ENCODE measurements at regions not wholly inside any gene's neighbourhood (a gene's known extent, or its start where the extent isn't known, plus 50 kb on each side); places are given as distances from the start of the nearest gene placed in this dataset.

DNA sequence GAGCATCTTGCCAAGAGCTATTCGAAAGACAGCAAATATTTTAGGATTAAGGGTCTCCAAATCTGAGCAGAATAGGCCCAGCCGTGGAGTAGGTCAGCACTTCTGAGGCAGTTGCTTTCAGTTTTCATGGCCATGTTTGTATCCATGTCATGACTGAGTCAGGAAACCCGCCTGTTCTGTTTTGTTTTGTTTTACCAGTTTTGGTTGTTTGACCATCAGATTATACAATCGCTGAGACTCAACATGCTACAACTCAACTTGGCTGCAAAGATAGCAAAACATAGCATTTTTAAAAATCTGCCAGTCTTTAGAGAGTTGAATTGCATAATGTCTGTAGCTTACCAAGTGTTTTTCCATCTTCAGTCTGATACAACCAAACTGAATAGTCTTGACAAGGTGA lies 185.1 kb upstream of the ZNF462 start:
- H3K4me2 ChIP-seq (ENCODE audit: insufficient read depth, low read length): no peak overlapping the region
- BruUV-seq (replicated peaks): no TSS peak
- no peaks in the 10 kb centered on the region for H3K4me1 ChIP-seq (ENCODE audit: control insufficient read depth, extremely low read depth, insufficient read depth, low read length)
- POLR2A ChIA-PET: no interaction called here
- H4K20me1 ChIP-seq (replicated peaks; ENCODE audit: control insufficient read depth, extremely low read depth, insufficient read depth, low read length): no peaks in the 10 kb centered on the region
- no peaks in the 10 kb centered on the region for H3K36me3 ChIP-seq (ENCODE audit: control insufficient read depth in 2 of 2, extremely low read depth in 1 of 2, insufficient read depth in 2 of 2, low read length in 2 of 2)
- H3K4me3 ChIP-seq (replicated peaks in 1 of 3; ENCODE audit: insufficient read depth in 1 of 3, low read depth in 1 of 3, low read length in 3 of 3): no peak overlapping the region
- H3K9me3 ChIP-seq (replicated peaks; ENCODE audit: control insufficient read depth, insufficient read depth, low read length): no peaks in the 10 kb centered on the region
- CTCF ChIA-PET: no interaction called here
- H3K9me1 ChIP-seq (replicated peaks; ENCODE audit: control insufficient read depth, extremely low read depth, insufficient read depth, low read length): no peaks in the 10 kb centered on the region
- FAIRE-seq: no peak
- H3K27ac ChIP-seq (ENCODE audit: insufficient read depth, low read depth, low read length): no peak overlapping the region
- H2AFZ ChIP-seq (ENCODE audit: low read depth, low read length): no peak overlapping the region
- no peak for DNase-seq (ENCODE audit: low read depth, low spot score)
- no peaks in the 10 kb centered on the region for H3K27me3 ChIP-seq (ENCODE audit: control insufficient read depth in 2 of 2, insufficient read depth in 2 of 2, low read length in 2 of 2)
- intact Hi-C loops (cut with micrococcal nuclease) (no loop called here), dilution Hi-C loops (cut with MboI; ENCODE audit: extremely low pct_ligation_motif_present, low sequenced_read_pairs) (no loop called here)
- no peak for TF ChIP-seq GATA2 (IDR thresholded peaks at IDR 0.05; ENCODE audit: insufficient read depth, insufficient read length, low read depth, low read length)
- TF ChIP-seq MYC (IDR thresholded peaks at IDR 0.05; ENCODE audit: low read depth, low read length): no peak
- H3K79me2 ChIP-seq (ENCODE audit: control insufficient read depth, insufficient read depth, low read length): no peaks in the 10 kb centered on the region
- H3K9ac ChIP-seq (replicated peaks; ENCODE audit: extremely low read depth, insufficient read depth, low read length): no peak overlapping the region

DNA sequence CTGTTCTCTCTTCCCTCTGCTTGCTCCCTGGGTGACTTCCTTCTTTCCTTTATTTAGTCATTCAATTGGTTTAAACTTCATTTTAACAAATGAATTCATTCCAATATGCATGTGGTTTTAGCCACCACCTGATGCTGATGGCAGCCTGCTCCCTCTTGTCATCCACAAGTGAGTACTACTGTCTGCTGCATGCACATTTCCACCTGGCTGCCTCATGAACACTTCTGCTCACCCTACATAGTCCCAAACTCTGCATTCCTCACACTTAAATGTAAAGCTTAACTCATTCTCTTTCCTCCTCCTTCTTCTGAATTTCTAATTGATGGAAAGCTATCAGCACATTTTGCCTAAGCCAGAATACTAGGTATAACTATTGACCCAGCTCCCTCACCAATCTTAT lies 184.7 kb upstream of the ZNF462 start:
- Histone ChIP-seq H2AFZ (ENCODE audit: low read depth, low read length) (no peak overlapping the region), H3K9ac (replicated peaks; ENCODE audit: extremely low read depth, insufficient read depth, low read length) (no peak overlapping the region), H3K27me3 (ENCODE audit: control insufficient read depth in 2 of 2, insufficient read depth in 2 of 2, low read length in 2 of 2) (no peaks in the 10 kb centered on the region), H3K4me2 (ENCODE audit: insufficient read depth, low read length) (no peak overlapping the region), H3K79me2 (ENCODE audit: control insufficient read depth, insufficient read depth, low read length) (no peaks in the 10 kb centered on the region), H3K9me3 (replicated peaks; ENCODE audit: control insufficient read depth, insufficient read depth, low read length) (no peaks in the 10 kb centered on the region), H3K4me3 (replicated peaks in 1 of 3; ENCODE audit: insufficient read depth in 1 of 3, low read depth in 1 of 3, low read length in 3 of 3) (no peak overlapping the region), H3K27ac (ENCODE audit: insufficient read depth, low read depth, low read length) (no peak overlapping the region), H3K36me3 (ENCODE audit: control insufficient read depth in 2 of 2, extremely low read depth in 1 of 2, insufficient read depth in 2 of 2, low read length in 2 of 2) (no peaks in the 10 kb centered on the region), H3K4me1 (ENCODE audit: control insufficient read depth, extremely low read depth, insufficient read depth, low read length) (no peaks in the 10 kb centered on the region), H3K9me1 (replicated peaks; ENCODE audit: control insufficient read depth, extremely low read depth, insufficient read depth, low read length) (no peaks in the 10 kb centered on the region), H4K20me1 (replicated peaks; ENCODE audit: control insufficient read depth, extremely low read depth, insufficient read depth, low read length) (no peaks in the 10 kb centered on the region)
- no TSS peak for BruUV-seq (replicated peaks)
- dilution Hi-C loops (cut with MboI; ENCODE audit: extremely low pct_ligation_motif_present, low sequenced_read_pairs): no loop called here
- DNase-seq (ENCODE audit: low read depth, low spot score): no peak
- TF ChIP-seq, protein P1, sequence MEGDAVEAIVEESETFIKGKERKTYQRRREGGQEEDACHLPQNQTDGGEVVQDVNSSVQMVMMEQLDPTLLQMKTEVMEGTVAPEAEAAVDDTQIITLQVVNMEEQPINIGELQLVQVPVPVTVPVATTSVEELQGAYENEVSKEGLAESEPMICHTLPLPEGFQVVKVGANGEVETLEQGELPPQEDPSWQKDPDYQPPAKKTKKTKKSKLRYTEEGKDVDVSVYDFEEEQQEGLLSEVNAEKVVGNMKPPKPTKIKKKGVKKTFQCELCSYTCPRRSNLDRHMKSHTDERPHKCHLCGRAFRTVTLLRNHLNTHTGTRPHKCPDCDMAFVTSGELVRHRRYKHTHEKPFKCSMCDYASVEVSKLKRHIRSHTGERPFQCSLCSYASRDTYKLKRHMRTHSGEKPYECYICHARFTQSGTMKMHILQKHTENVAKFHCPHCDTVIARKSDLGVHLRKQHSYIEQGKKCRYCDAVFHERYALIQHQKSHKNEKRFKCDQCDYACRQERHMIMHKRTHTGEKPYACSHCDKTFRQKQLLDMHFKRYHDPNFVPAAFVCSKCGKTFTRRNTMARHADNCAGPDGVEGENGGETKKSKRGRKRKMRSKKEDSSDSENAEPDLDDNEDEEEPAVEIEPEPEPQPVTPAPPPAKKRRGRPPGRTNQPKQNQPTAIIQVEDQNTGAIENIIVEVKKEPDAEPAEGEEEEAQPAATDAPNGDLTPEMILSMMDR (IDR thresholded peaks at IDR 0.05; ENCODE audit: extremely low read depth in 1 of 2, insufficient read depth in 1 of 2, low read depth in 1 of 2, low read length in 2 of 2): no peak
- TF ChIP-seq GATA2 (IDR thresholded peaks at IDR 0.05; ENCODE audit: insufficient read depth, insufficient read length, low read depth, low read length) (no peak), POLR2A (IDR thresholded peaks at IDR 0.05; ENCODE audit: low read depth, low read length) (no peak), POLR2AphosphoS5 (IDR thresholded peaks at IDR 0.05; ENCODE audit: insufficient read depth, low read depth, low read length) (no peak), EZH2 (IDR thresholded peaks at IDR 0.05; ENCODE audit: borderline replicate concordance, low read depth, low read length, severe bottlenecking) (no peak), JUN (IDR thresholded peaks at IDR 0.05; ENCODE audit: borderline replicate concordance, insufficient read depth, insufficient read length, low read depth) (no peak), FOS (IDR thresholded peaks at IDR 0.05; ENCODE audit: borderline replicate concordance, insufficient read depth, low read length) (no peak)
- TF ChIP-seq, protein P2, sequence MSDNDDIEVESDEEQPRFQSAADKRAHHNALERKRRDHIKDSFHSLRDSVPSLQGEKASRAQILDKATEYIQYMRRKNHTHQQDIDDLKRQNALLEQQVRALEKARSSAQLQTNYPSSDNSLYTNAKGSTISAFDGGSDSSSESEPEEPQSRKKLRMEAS (IDR thresholded peaks at IDR 0.05; ENCODE audit: insufficient read depth, insufficient read length): no peak
- CTCF ChIA-PET: no interaction called here
- intact Hi-C loops (cut with micrococcal nuclease): no loop called here
- no peak for FAIRE-seq
- POLR2A ChIA-PET: no interaction called here
